Umbilical cord (tissue), 1 donor: ENCODE measurements at regions not wholly inside any gene's neighbourhood (a gene's known extent, or its start where the extent isn't known, plus 50 kb on each side); places are given as distances from the start of the nearest gene placed in this dataset.
A peak's percentile ranks its signal among the peaks of the same experiment; 100 is the strongest.
"Not testable (repeated sequence)": the region's sequence is repeated elsewhere in the genome, so short reads cannot be mapped to it uniquely, and the experiment has no call there.

Experiments
- DNase-seq: peaks from one replicate; pipeline ENCODE4 v3.0.0-alpha.2; 2015; ENCODE audit warnings: low spot score

DNA sequence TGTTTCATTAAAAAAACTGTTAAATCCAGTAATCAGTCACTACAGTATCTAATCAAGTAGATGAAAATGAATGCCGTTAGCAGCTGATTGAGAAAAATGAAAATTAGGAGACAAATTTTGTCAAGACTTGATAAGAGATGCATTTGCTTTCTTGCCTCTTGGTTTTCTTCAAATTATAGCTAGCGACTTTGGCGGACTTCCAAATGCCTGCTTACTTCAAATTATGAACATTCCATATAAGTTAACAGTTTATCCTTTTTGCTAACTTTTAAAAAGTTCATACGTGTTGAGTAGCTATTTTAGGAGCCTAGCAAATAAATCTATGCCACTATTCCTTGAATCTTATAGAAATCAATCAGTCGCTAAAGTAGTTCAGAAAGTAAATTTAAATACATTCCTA, 58.8 kb downstream of the PPP4R3C start:
- DNase-seq = no peak

DNA sequence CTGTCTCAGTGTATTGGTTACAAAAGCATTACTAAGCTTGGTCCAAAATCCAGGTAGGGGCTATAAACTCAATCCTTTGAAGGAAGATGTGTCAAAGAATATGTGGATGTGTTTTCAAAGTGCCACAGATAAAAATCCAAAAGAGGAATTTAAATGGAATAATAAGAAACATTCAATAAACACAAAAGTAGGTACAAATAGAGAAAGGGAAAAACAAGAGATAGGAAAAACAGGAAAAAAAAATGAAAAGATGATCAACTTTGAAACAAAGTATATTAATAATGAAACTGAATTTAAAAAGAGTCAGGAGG, 64.0 kb downstream of the PPP4R3C start:
- no peak for DNase-seq

DNA sequence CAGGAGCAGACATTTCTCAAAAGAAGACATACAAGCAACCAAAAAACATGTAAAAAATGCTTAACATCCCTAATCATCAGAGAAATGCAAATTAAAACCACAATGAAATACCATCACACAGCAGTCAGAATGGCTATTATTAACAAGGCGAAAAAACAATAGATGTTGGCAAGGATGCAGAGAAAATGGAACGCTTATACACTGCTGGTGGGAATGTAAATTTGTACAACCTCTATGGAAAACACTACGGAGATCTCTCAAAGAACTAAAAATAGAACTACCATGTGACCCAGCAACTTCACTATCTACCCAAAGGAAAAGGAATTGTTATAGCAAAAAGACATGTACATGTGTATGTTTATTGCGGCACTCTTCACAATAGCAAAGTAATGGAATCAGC, 71.5 kb downstream of the PPP4R3C start:
- DNase-seq = no peak

DNA sequence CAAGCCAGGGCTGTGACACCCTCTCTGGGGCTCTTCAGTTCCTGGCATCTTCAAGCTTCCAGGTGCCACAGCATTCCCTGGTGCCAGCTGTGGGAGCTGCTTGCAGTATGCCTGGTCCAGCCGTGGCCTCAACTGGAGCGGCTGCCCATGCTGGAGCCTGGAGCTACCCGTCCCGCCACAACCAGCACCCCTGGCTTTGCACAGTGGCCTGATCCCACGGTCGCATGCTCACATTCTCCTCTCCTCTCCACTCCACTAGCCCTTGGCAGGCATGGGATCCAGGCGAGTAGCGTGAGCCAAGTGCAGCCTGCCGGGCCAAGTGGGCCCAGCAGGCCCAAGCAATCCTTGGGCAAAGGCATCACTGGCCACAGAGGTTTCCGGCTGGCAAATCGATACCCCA, 81.7 kb downstream of the PPP4R3C start:
- no peak for DNase-seq

DNA sequence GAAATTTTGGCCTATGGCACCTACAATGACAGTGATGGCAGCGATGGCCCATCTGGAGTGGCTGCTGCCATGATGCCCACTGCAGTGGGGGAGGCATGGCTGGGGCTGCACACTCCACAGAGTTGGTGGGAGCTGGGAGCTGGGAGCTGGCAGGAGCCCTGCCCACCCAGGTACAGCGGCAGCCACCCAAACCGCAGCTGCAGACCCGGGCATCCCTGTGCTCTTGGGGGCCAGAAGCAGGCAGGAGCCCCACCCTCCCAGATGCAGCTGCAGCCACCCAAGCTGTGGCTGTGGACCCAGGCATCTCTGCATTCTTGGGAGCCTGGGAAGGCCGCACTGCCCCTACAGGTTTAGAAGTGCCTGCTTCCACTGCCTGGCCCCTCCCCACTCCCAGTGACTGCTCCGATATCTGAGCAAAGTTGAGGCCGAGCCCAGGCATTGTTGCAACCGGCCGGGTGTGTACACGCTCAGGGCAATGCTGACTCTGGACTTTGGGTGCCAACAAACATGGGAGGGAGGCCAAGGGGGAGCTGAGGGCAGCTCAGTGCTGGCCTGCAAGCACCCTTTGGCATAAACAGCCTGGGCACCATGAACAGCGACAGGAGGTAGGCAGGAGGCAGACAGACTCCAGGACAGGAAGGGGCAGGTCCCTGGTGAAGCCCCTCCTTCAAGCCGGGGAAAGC, 82.8 kb downstream of the PPP4R3C start:
- no peak for DNase-seq

DNA sequence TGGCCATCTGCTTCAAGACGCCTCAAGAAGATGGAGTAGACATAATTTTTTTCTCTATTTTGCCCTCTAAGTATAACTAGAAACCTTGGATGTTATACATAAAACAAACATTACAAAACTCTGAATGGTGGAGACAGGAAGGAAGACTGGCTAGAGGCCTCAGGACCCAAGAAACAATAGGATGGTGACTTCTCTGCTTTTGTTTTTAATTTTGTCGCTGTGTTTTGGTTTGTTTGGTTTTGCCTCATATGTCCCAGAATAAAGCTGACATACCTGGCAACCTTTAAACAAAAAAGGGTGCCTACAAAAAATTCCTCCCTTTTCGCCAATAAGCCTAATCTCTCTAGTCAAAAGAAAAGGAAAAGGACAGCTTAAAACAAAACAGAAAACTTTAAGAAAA, 109.1 kb downstream of the PPP4R3C start:
- no peak for DNase-seq

DNA sequence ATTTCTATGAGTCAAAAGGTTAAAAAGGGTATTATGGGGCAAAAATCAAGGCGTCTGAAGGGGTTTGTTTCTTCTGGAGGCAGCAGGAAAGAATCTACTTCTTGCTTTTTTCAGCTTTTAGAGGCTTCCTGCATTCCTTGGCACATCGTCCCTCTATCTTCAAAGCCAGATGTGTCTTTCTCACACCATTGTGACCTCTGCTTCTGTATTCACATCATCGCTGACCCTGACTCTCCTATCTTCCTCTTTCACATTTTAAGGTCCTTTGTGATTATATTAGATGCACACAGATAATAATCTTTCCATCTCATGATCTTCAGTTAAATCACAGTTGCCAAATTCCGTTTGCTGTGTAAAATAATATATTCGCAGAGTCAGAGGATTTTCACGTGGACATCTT, 112.7 kb downstream of the PPP4R3C start:
- DNase-seq = no peak

DNA sequence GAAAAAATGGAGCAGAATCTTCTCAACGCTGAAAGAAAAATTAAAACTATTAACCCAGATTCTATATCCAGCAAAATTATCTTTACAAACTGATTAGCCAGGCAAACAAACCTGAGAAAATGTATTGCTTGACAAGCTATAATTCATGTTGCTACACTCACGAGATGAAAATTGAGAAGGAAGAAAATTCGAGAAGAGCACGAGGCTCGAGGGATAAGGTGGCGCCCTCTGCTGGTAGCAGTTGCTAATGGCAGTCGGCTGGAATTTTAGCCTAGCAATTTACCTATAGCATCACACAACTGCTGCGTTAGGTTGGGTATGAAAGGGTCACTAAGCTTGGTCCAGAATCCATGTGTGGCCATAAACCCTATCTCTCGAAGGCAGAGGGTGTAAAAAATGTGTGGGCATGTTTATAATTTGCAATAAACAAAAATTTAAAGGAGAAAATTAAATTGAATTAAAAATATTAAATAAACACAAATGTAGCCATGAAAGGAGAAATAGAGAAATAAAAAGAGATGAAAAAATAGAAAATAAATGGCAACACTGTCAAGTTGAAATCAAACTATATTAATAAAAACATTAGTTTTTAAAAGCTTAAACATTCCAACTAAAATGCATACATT, 126.6 kb downstream of the PPP4R3C start:
- DNase-seq = peak; percentile 5

DNA sequence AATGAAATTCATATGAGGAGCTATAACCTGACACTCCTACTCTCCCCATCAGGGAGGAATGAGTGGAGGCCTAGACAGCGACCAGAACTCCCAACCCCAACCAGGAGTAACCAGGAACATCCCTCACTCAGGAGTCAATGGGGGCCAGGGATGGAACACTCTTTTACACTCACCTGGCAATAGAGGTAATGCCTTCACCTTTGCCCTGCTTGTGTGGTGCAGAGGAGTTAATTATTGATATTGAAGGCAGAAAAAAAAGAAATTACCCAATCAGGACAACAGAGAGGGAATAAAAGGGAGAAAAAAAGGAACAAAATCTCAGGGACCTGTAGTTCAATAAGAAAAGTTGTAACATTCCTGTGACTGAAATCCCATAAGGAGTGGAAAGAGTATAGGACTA, 141.5 kb downstream of the PPP4R3C start:
- no peak for DNase-seq

DNA sequence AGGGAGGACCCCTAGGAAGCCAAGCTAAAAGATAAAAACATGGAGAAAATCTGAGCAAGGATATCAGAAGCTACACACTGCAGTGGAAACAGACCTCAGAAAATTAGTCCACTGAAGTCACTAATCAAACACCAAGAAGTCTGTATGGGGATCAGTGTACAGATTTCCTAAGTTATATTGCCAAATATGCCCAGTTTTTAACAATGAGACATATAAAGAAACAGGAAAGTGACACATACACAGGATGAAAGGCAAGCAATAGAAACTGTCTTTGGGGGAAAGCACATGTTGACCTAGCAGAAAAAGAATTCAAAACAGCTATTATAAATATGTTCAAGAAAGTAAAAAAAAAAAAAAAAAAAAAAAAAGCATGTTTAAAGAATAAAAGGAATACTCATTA, 153.7 kb downstream of the PPP4R3C start:
- no peak for DNase-seq

DNA sequence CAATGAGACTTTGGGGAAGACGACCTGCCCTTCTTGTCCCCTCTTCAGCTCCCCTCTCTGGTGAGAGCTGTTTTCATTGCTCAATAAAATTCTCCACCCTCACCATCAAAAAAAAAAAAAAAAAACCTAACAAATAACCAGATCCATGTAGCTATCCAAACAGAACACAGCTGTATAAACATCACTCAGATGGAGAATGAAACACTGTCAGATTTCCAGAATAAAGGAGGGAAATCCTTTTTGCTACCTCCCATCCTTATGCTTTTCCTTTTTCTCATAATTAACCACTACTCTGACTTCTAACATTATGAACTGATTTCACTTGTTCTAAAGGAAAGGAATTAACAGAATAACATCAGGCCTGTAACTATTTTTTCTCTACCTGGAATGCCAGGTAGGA, 155.6 kb downstream of the PPP4R3C start:
- DNase-seq = no peak

DNA sequence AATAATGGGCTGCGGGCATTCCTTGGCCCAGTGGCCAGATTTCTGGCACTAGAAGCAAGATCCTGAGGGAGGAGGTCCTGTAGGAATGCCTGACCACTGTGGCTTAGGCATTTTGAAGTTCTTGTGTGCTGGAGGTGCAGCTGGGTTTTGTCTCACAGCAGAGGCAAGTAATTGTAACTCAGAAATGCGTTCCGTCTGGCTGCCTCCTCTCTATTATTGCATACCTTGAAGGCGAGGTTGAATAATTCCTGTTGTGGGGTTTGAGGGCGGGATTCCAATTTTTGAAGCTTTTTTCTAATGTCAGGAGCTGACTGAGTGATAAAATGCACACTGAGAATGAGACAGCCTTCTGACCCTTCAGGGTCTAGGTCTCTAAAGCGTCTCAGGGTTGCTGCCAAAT, 170.6 kb downstream of the PPP4R3C start:
- DNase-seq = not testable (repeated sequence)

DNA sequence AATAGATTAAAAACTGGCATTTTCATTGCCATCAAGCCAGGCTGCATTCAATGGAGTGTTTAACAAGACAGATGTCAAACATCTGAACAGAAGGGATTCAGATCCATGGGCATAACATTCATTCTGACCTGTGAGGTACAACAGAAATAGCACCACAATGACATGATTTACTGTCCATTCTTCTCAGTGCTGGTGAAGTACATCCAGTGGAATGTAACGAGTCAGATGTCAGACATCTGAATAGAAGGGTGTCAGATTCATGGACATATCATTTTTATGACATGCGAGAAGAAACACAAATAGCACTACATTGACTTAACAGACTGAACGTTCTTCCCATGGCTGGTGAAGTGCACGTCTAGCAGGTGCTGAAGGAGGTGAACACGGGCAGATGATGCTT, 186.4 kb downstream of the PPP4R3C start:
- no peak for DNase-seq

DNA sequence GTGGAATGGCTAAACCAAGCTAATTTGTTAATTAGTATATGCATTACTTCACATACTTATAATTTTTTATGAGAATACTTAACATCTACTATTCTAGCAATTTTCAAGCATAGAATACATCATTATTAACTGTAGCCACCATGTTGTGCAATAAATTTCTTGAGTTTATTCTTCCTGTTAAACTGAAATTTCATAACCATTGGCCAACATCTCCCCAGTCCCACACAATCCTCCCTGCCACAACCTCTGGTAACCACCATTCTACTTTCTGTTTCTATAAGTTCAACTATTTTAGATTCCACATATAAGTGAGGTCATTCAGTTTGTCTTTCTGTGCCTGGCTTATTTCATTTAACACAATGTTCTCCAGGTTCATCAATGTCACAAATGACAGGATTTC, 208.5 kb downstream of the PPP4R3C start:
- DNase-seq = no peak

DNA sequence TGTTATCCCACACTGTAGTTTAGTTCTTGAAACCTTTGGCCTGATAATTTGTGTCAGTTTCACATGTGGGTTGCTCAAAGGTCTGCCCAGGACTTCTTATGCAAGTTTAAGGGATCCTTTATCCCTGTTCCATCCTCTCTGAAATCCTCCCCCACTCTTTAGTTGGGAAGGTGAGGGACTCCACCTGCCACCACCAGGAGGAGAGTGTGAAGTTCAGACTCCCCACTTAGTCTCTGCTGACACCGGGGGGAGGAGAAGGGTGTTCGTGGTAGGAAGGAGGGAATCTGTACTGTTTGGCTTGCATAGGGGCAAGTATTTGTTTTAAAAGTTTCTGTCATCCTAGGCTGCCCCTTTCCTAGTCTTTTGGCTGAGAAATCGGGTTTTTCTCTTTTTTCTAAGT, 211.8 kb downstream of the PPP4R3C start:
- DNase-seq = no peak

DNA sequence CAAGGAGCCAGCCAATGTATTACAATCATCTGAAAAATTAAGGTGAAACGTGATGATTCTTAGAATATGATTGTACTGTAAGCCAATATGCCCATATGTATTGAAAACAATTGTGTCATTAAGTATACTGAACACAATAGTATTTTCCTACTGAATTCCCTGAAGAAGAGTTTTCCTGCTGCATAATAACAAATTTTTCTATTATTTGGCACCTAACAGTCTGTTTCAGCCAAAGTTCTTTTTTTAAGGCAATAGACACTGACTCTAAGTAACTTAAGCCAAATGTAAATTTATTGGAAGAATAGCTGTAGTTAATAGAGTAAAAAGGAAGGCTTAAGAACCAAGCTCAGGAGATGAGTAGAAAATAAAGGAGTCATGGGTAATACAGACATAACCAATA, 220.6 kb downstream of the PPP4R3C start:
- DNase-seq = no peak

DNA sequence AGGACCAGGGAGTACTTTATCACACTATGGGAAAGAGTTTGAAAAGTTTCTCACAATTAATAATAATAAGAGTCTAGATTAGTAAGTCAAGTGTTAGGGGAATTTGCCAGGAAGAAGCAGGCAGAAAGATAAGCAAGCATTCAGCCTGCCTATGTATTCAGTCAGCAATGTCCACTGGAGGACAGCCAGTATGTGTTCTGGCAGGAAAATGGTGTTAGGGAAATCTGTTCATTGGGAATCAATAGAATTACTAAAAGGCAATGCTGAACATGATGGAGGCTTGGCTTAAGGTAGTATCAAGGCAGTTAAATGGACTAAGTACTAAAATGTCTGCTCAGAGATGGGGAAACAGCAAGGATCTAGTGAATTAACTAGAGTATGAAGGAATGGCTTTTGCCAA, 221.2 kb downstream of the PPP4R3C start:
- DNase-seq = no peak

DNA sequence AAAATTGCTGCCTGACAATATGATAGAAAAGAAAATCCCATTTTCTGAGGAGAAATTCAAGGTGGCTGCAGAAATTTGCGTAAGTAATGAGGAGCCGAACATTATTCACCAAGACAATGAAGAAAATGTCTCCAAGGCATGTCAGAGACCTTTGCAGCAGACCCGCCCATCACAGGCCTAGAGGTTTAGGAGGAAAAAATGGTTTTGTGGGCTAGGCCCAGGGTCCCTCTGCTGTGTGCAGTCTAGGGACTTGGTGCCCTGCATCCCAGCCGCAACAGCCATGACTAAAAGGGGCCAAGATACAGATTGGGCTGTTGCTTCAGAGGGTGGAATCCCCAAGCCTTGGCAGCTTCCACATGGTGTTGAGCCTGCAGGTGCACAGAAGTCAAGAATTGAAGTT, 223.1 kb downstream of the PPP4R3C start:
- DNase-seq = not testable (repeated sequence)

DNA sequence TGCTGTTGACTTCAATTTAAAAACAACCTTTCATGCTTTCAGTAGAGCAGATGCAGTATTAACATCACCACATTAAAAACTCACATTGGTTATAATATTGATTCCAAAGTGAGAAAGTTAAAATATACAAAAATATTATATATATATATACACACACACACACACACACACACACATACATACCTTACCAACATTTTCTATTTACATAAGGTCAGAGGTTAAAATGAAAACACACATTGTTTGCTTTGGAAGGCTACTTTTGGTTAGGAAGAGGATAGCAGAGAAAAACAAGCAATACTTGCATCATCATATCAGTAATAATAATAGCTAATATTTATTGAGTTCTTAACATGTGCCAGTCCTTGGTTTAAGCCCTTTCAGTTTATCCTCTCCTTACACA, 226.5 kb downstream of the PPP4R3C start:
- DNase-seq = no peak

DNA sequence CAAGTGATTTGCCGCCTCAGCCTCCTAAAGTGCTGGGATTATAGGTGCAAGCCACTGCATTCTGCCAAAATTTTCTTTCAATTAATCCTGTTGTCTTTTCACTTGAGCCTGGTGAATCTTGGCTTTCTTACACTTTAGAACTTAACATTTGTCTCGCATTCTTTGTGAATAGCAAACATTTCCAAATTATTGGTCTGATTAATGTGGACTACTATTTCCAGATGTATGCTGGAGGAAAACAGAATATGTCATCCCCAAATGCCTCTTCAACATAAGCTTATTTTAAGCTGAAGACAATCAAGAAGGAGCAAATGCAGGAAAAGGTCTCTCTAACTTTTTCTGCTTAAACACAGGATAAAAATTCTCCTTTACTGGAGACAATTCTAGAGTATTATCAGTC, 233.4 kb downstream of the PPP4R3C start:
- DNase-seq = no peak

DNA sequence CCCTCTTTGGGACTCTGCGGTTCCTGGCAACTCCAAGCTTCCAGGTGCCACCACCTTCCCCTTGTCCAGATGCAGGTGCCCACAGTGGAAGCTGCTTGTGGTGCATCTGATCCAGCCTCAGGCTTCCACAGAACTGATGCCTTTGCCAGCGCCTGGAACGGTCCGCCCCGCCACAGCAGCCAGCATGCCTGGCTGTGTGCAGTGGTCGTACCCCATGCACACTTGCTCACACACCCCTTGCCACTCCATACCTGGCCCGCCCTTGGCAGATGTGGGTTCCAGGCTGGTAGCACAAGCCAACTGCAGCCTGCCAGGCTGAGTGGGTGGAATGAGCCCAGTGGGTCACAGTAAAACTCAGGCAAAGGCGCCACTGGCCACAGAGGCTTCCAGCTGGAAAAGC, 240.5 kb downstream of the PPP4R3C start:
- no peak for DNase-seq

DNA sequence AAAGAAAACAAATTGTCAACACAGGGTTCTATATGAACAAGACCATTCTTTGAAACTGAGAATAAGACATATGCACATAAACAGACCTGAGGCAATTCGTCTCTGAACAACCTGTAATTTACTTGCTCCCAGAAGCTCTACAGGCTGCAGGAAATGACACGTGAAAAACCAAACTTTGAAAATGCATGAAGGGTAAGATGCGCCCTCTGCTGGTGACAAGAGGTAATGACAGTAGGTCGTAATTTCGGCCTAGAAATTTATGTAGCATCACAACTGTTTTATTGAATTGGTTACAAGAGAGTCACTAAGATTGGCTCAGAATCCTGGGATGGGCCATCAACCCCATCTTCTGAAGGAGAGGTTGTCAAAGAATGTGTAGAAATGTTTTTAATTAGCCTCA, 276.5 kb downstream of the PPP4R3C start:
- no peak for DNase-seq

DNA sequence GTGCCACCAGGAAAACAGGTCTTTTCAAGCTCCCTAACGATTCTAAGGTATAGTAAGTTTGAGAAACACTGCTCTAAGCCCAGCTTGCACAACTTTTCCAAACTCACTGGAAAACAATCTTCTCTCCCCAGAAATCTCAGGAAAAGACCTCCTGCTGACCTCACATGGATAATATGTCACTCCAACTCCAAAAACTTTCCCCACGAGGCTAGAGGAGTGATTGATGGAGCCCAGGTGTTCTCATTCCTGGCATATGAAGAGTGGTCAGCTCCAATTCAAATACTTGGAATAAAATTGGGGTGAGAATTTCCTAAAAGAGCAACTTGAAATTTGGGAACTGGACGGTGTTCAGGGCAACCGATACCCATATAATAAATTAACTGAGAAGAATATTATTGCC, 299.9 kb downstream of the PPP4R3C start:
- no peak for DNase-seq

DNA sequence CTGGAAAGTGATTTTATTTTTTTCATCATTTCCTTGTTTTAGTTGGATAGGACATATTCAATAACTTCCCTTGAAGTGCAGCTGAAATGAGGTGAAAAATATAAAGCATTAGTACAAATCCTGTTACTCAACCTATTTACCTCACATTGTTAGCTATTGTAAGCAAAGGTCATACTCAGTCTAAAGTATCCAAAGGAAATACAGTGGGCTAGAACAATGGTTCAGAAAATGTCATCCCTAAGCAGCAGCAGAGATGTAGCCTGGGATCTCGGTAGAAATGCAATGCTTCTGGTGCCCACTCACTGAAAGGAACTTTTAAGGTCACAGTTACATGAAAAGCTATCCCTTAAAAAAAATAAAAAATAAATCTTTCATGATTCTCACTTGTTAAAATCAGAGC, 300.6 kb downstream of the PPP4R3C start:
- no peak for DNase-seq
